NT2/D1 (cell line): ENCODE measurements at regions not wholly inside any gene's neighbourhood (a gene's known extent, or its start where the extent isn't known, plus 50 kb on each side); places are given as distances from the start of the nearest gene placed in this dataset.

Source experiments
- YY1 ChIP-seq: IDR thresholded peaks from 2 replicates; pipeline ENCODE4 v1.6.1; 2011; ENCODE audit not compliant: insufficient read length, insufficient read depth
- ZNF274 ChIP-seq: IDR thresholded peaks from 2 replicates; pipeline ENCODE4 v1.6.1; 2011; ENCODE audit warnings: mild to moderate bottlenecking, low read depth, low read length

DNA sequence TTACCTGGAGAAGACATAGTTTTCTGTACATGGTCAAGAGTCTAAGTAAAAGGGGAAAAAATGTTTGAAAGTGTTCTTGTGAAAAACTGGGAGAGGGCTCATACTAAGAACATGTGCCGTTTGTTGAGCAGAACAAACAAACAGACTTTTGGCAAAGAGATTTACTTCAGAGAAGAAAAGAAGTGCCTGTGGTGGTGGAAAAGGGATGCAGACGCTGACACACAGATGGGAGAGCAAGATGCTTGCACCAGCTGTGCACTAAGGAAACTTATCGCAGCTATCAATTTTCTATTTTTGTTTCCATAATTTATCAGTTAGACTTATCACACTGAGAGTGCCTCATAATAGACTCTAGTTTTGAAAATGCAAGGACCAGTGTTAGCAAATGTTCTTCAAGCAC, 259.6 kb upstream of the PDZRN3 start:
- TF ChIP-seq ZNF274, result no peak
- TF ChIP-seq YY1, result no peak
